H9 (cell line): ENCODE measurements at regions not wholly inside any gene's neighbourhood (a gene's known extent, or its start where the extent isn't known, plus 50 kb on each side); places are given as distances from the start of the nearest gene placed in this dataset.

Experiments used
- DNase-seq: peaks from one replicate; pipeline ENCODE4 v3.0.0-alpha.2; 2017
- H2AFZ ChIP-seq: one replicate; pipeline ENCODE4 v1.6.1; 2013; ENCODE audit warnings: mild to moderate bottlenecking, low read length, control low read depth, moderate library complexity
- H2AK5ac ChIP-seq: 2 replicates; pipeline ENCODE4 v1.6.1; 2013; ENCODE audit warnings: low read length, control low read depth, mixed read lengths; ENCODE audit not compliant: insufficient read length
- H2BK120ac ChIP-seq: one replicate; pipeline ENCODE4 v1.6.1; 2013; ENCODE audit warnings: low read depth, mild to moderate bottlenecking, low read length, control low read depth, inconsistent platforms; ENCODE audit not compliant: poor library complexity, severe bottlenecking
- H2BK12ac ChIP-seq: 2 replicates; pipeline ENCODE4 v1.6.1; 2013; ENCODE audit warnings: low read length, control low read depth, mixed read lengths, low read depth; ENCODE audit not compliant: insufficient read length
- H2BK15ac ChIP-seq: 2 replicates; pipeline ENCODE4 v1.6.1; 2013; ENCODE audit warnings: low read depth, low read length, control low read depth
- H2BK20ac ChIP-seq: one replicate; pipeline ENCODE4 v1.6.1; 2013; ENCODE audit warnings: low read depth, mild to moderate bottlenecking, low read length, control low read depth, inconsistent platforms; ENCODE audit not compliant: poor library complexity, severe bottlenecking
- H2BK5ac ChIP-seq: 2 replicates; pipeline ENCODE4 v1.6.1; 2013; ENCODE audit warnings: low read length, control low read depth, mixed read lengths; ENCODE audit not compliant: insufficient read length
- H3K14ac ChIP-seq: 2 replicates; pipeline ENCODE4 v1.6.1; 2013; ENCODE audit warnings: low read length, control low read depth; ENCODE audit not compliant: insufficient read depth
- H3K18ac ChIP-seq: 2 replicates; pipeline ENCODE4 v1.6.1; 2013; ENCODE audit warnings: low read depth, mild to moderate bottlenecking, mixed read lengths, low read length, control low read depth; ENCODE audit not compliant: insufficient read length
- H3K23ac ChIP-seq: 2 replicates; pipeline ENCODE4 v1.6.1; 2013; ENCODE audit warnings: low read length, control low read depth, mixed read lengths, low read depth; ENCODE audit not compliant: insufficient read length
- H3K23me2 ChIP-seq: 2 replicates; pipeline ENCODE4 v1.6.1; 2013; ENCODE audit warnings: low read depth, mild to moderate bottlenecking, mixed read lengths, low read length, control low read depth; ENCODE audit not compliant: insufficient read length, poor library complexity, severe bottlenecking
- H3K27ac ChIP-seq: 2 replicates; pipeline ENCODE4 v1.5.1; 2013; ENCODE audit warnings: low read length, control low read depth, mixed read lengths, low read depth; ENCODE audit not compliant: insufficient read length
- H3K27me3 ChIP-seq: 2 replicates; pipeline ENCODE4 v1.6.1; 2013; ENCODE audit warnings: low read length, control low read depth, inconsistent platforms; ENCODE audit not compliant: insufficient read depth
- H3K4ac ChIP-seq: 2 replicates; pipeline ENCODE4 v1.6.1; 2013; ENCODE audit warnings: low read depth, mild to moderate bottlenecking, control low read depth, inconsistent platforms, low read length, moderate library complexity
- H3K4me1 ChIP-seq: 2 replicates; pipeline ENCODE4 v1.6.1; 2013; ENCODE audit warnings: low read length, control low read depth, inconsistent platforms; ENCODE audit not compliant: insufficient read depth
- H3K4me2 ChIP-seq: 2 replicates; pipeline ENCODE4 v1.6.1; 2013; ENCODE audit warnings: low read length, control low read depth, mixed read lengths; ENCODE audit not compliant: insufficient read length, insufficient read depth
- H3K56ac ChIP-seq: 2 replicates; pipeline ENCODE4 v1.6.1; 2013; ENCODE audit warnings: low read depth, mild to moderate bottlenecking, mixed read lengths, low read length, control low read depth; ENCODE audit not compliant: insufficient read length
- H3K79me1 ChIP-seq: 2 replicates; pipeline ENCODE4 v1.6.1; 2013; ENCODE audit warnings: low read depth, mild to moderate bottlenecking, moderate library complexity, low read length, control low read depth, inconsistent platforms; ENCODE audit not compliant: insufficient read depth, poor library complexity, severe bottlenecking
- H3K79me2 ChIP-seq: 2 replicates; pipeline ENCODE4 v1.6.1; 2013; ENCODE audit warnings: low read length, control low read depth, inconsistent platforms; ENCODE audit not compliant: insufficient read depth
- H3K9ac ChIP-seq: 2 replicates; pipeline ENCODE4 v1.6.1; 2013; ENCODE audit warnings: low read length, control low read depth, mixed read lengths; ENCODE audit not compliant: insufficient read length; ENCODE audit errors: extremely low read depth
- H3K9me3 ChIP-seq: one replicate; pipeline ENCODE4 v1.6.1; 2013; ENCODE audit warnings: low read depth, low read length, inconsistent platforms; ENCODE audit not compliant: control insufficient read depth
- H3T11ph ChIP-seq: one replicate; pipeline ENCODE4 v1.6.1; 2013; ENCODE audit warnings: mild to moderate bottlenecking, low read length, control low read depth, inconsistent platforms
- H4K20me1 ChIP-seq: one replicate; pipeline ENCODE4 v1.6.1; 2013; ENCODE audit not compliant: control insufficient read depth, insufficient read length, insufficient read depth
- H4K5ac ChIP-seq: 2 replicates; pipeline ENCODE4 v1.6.1; 2013; ENCODE audit warnings: low read depth, mild to moderate bottlenecking, mixed read lengths, low read length, control low read depth; ENCODE audit not compliant: insufficient read length
- H4K8ac ChIP-seq: replicated peaks from 2 replicates; pipeline ENCODE4 v1.6.1; 2013; ENCODE audit warnings: low read length, control low read depth, mixed read lengths, low read depth; ENCODE audit not compliant: insufficient read length
- H4K91ac ChIP-seq: 2 replicates; pipeline ENCODE4 v1.6.1; 2013; ENCODE audit warnings: low read depth, mild to moderate bottlenecking, moderate library complexity, mixed read lengths, low read length, control low read depth; ENCODE audit not compliant: insufficient read length
- H3K27ac Mint-ChIP-seq, 3 experiments: 2 replicates in 2 of 3; 3 replicates in 1 of 3; pipeline ENCODE4 v1.8.0; 2020 to 2021; ENCODE audit warnings: mixed read lengths in 3 of 3, mild to moderate bottlenecking in 1 of 3, moderate library complexity in 1 of 3
- H3K27me3 Mint-ChIP-seq: 2 replicates; pipeline ENCODE4 v1.8.0; 2021; ENCODE audit warnings: low read depth, mild to moderate bottlenecking, moderate library complexity, mixed read lengths
- H3K36me3 Mint-ChIP-seq, 3 experiments: 2 replicates in 2 of 3; 3 replicates in 1 of 3; pipeline ENCODE4 v1.8.0; 2020 to 2021; ENCODE audit warnings: low read depth in 3 of 3, mixed read lengths in 3 of 3; ENCODE audit not compliant: insufficient read depth in 1 of 3
- H3K4me1 Mint-ChIP-seq, 2 experiments: 2 replicates each; pipeline ENCODE4 v1.8.0; 2020; ENCODE audit warnings: mixed read lengths in 2 of 2
- H3K4me3 Mint-ChIP-seq, 2 experiments: 2 replicates in 1 of 2; 3 replicates in 1 of 2; pipeline ENCODE4 v1.8.0; 2020 to 2021; ENCODE audit warnings: mild to moderate bottlenecking in 2 of 2, mixed read lengths in 2 of 2, moderate library complexity in 1 of 2
- H3K9me3 Mint-ChIP-seq, 2 experiments: 2 replicates in 1 of 2; 3 replicates in 1 of 2; pipeline ENCODE4 v1.8.0; 2020; ENCODE audit warnings: mild to moderate bottlenecking in 2 of 2, mixed read lengths in 2 of 2, moderate library complexity in 1 of 2
- WGBS: extraction: QIAGEN DNeasy Blood & Tissue Kit; methylation state at CpG from one replicate; pipeline ENCODE4 v1.1.7; 2013; ENCODE audit warnings: missing lambda C conversion rate, low lambda C conversion rate, mixed read lengths; ENCODE audit not compliant: insufficient read length; ENCODE audit errors: extremely low coverage; 5-methylcytosine and 5-hydroxymethylcytosine counted together
- TF ChIP-seq, protein P1 (sequence below): fragments of 200-600 bp; sonication (generic); conservative IDR thresholded peaks from 3 replicates; pipeline ENCODE4 v1.8.0; 2021; ENCODE audit warnings: antibody characterized with exemption, mild to moderate bottlenecking

DNA sequence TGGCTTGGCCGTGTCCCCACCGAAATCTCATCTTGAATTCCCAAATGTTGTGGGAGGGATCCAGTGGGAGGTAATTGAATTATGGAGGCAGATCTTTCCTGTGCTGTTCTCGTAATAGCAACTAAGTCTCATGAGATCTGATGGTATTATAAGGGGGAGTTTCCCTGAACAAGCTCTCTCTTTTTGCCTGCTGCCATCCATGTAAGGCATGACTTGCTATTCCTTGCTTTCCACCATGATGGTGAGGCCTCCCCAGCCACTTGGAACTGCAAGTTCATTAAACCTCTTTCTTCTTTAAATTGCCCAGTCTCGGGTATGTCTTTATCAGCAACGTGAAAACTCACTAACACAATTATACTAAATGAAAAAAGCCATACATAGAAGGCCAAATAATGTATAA, 101.3 kb upstream of the LYPLAL1 start:
- peaks cover 3 to 25% (median 10%) of the 10 kb centered on the region in 3 experiments for H3K36me3 Mint-ChIP-seq
- DNase-seq: no peak

More for the DNA sequence above, 101.3 kb upstream of the LYPLAL1 start:
- Mint-ChIP-seq H3K4me3 (no peak overlapping the region), H3K9me3 (peaks cover 20 to 28% of the 10 kb centered on the region in 2 experiments), H3K27ac (no peak overlapping the region; a peak in 1 of 7 replicates), H3K4me1 (peaks cover 4 to 6% of the 10 kb centered on the region in 2 experiments), H3K27me3 (no peaks in the 10 kb centered on the region)
- no peaks in the 10 kb centered on the region for H3K23me2 ChIP-seq
- no CpG with 5 or more reads among the region's 5 CpGs for WGBS
- H3K18ac ChIP-seq: no peak overlapping the region
- no peak overlapping the region for H2BK20ac ChIP-seq
- H3K79me2 ChIP-seq: no peaks in the 10 kb centered on the region
- no peak overlapping the region for H4K91ac ChIP-seq
- H3K9ac ChIP-seq: no peak overlapping the region
- H4K20me1 ChIP-seq: no peaks in the 10 kb centered on the region
- H3K4me1 ChIP-seq: no peaks in the 10 kb centered on the region
- no peak overlapping the region for H2AFZ ChIP-seq
- H3K14ac ChIP-seq: no peak overlapping the region
- H4K8ac ChIP-seq: no peak overlapping the region
- H3K9me3 ChIP-seq: no peaks in the 10 kb centered on the region
- no peak overlapping the region for H2BK15ac ChIP-seq
- H3K23ac ChIP-seq: no peak overlapping the region
- H3K27ac ChIP-seq: no peak overlapping the region
- H2AK5ac ChIP-seq: no peak overlapping the region
- no peak overlapping the region for H3K4me2 ChIP-seq
- H3T11ph ChIP-seq: no peak overlapping the region
- H3K79me1 ChIP-seq: no peaks in the 10 kb centered on the region
- TF ChIP-seq, protein P1, sequence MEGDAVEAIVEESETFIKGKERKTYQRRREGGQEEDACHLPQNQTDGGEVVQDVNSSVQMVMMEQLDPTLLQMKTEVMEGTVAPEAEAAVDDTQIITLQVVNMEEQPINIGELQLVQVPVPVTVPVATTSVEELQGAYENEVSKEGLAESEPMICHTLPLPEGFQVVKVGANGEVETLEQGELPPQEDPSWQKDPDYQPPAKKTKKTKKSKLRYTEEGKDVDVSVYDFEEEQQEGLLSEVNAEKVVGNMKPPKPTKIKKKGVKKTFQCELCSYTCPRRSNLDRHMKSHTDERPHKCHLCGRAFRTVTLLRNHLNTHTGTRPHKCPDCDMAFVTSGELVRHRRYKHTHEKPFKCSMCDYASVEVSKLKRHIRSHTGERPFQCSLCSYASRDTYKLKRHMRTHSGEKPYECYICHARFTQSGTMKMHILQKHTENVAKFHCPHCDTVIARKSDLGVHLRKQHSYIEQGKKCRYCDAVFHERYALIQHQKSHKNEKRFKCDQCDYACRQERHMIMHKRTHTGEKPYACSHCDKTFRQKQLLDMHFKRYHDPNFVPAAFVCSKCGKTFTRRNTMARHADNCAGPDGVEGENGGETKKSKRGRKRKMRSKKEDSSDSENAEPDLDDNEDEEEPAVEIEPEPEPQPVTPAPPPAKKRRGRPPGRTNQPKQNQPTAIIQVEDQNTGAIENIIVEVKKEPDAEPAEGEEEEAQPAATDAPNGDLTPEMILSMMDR: no peak
- H3K4ac ChIP-seq: no peak overlapping the region
- no peak overlapping the region for H4K5ac ChIP-seq
- no peak overlapping the region for H2BK120ac ChIP-seq
- H3K27me3 ChIP-seq: no peaks in the 10 kb centered on the region
- no peak overlapping the region for H2BK12ac ChIP-seq
- H3K56ac ChIP-seq: no peak overlapping the region
- H2BK5ac ChIP-seq: no peak overlapping the region
